H1 (cell line): ENCODE measurements at regions not wholly inside any gene's neighbourhood (a gene's known extent, or its start where the extent isn't known, plus 50 kb on each side); places are given as distances from the start of the nearest gene placed in this dataset.

Experiments
- EZH2 ChIP-seq: fragments of 200-600 bp; sonication (generic); IDR thresholded peaks from 2 replicates; pipeline ENCODE4 v1.7.1; 2012; ENCODE audit warnings: low read depth, mild to moderate bottlenecking, moderate library complexity, low read length, inconsistent platforms; ENCODE audit not compliant: severe bottlenecking
- POLR2AphosphoS5 ChIP-seq: IDR thresholded peaks from 2 replicates; pipeline ENCODE4 v1.6.1; 2011; ENCODE audit warnings: low read depth, low read length
- RAD21 ChIP-seq, 2 experiments: IDR thresholded peaks in 1 of 2; conservative IDR thresholded peaks in 1 of 2; 2 replicates each; pipeline ENCODE4 v1.6.1; 2011; ENCODE audit warnings: low read depth in 2 of 2, low read length in 2 of 2, improper control_type of control experiment in 1 of 2, inconsistent platforms in 1 of 2, mild to moderate bottlenecking in 1 of 2, moderate library complexity in 1 of 2
- SIX5 ChIP-seq: IDR thresholded peaks from 2 replicates; pipeline ENCODE4 v1.6.1; 2011; ENCODE audit warnings: mild to moderate bottlenecking, low read depth, low read length
- ZNF274 ChIP-seq: IDR thresholded peaks from 2 replicates; pipeline ENCODE4 v1.7.0; 2012; ENCODE audit warnings: low read length, borderline replicate concordance; ENCODE audit errors: extremely low read depth
- TF ChIP-seq, protein P1 (sequence below), 3 experiments: IDR thresholded peaks; 1 replicate in 2 of 3; 2 replicates in 1 of 3; pipeline versions ENCODE4 v1.5.1 to v1.6.1; 2011; ENCODE audit warnings: low read length in 3 of 3, mild to moderate bottlenecking in 3 of 3, inconsistent platforms in 2 of 3, low read depth in 1 of 3, moderate library complexity in 1 of 3; ENCODE audit not compliant: insufficient read depth in 1 of 3; ENCODE audit errors: control extremely low read depth in 1 of 3
- TF ChIP-seq, protein P2 (sequence below): IDR thresholded peaks from 2 replicates; pipeline ENCODE4 v1.6.1; 2011; ENCODE audit warnings: low read length, improper control_type of control experiment

DNA sequence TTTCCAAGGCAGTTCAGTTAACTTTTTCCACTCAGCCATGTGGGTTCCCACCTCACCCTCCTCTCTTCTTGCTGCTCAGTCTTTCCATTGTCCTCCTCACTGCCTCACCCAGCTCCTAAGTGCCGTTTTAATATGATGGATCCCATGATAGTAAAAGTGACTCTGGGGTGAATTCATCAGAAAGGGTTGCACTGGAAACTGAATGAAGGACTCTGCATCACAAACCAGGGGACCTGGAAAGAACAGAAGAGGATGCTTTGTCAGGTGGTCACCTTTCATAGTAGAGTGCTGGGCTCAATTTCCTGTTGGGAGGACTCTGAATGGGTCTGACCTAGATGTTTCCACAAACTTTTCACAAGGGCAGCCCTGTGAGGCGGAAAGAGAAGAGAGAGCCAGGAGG lies 67.8 kb upstream of the SLC8A3 start:
- TF ChIP-seq, protein P1, sequence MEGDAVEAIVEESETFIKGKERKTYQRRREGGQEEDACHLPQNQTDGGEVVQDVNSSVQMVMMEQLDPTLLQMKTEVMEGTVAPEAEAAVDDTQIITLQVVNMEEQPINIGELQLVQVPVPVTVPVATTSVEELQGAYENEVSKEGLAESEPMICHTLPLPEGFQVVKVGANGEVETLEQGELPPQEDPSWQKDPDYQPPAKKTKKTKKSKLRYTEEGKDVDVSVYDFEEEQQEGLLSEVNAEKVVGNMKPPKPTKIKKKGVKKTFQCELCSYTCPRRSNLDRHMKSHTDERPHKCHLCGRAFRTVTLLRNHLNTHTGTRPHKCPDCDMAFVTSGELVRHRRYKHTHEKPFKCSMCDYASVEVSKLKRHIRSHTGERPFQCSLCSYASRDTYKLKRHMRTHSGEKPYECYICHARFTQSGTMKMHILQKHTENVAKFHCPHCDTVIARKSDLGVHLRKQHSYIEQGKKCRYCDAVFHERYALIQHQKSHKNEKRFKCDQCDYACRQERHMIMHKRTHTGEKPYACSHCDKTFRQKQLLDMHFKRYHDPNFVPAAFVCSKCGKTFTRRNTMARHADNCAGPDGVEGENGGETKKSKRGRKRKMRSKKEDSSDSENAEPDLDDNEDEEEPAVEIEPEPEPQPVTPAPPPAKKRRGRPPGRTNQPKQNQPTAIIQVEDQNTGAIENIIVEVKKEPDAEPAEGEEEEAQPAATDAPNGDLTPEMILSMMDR (IDR thresholded peaks at IDR 0.05; ENCODE audit: control extremely low read depth in 1 of 3, insufficient read depth in 1 of 3, low read depth in 1 of 3, low read length in 3 of 3) = no peak
- no peak for TF ChIP-seq RAD21 (IDR thresholded peaks at IDR 0.05 in 1 of 2, conservative IDR thresholded peaks at IDR 0.05 in 1 of 2; ENCODE audit: low read depth in 2 of 2, low read length in 2 of 2)
- TF ChIP-seq POLR2AphosphoS5 = no peak
- no peak for TF ChIP-seq EZH2
- no peak for TF ChIP-seq SIX5
- TF ChIP-seq, protein P2, sequence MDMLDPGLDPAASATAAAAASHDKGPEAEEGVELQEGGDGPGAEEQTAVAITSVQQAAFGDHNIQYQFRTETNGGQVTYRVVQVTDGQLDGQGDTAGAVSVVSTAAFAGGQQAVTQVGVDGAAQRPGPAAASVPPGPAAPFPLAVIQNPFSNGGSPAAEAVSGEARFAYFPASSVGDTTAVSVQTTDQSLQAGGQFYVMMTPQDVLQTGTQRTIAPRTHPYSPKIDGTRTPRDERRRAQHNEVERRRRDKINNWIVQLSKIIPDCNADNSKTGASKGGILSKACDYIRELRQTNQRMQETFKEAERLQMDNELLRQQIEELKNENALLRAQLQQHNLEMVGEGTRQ = no peak
- TF ChIP-seq ZNF274 = no peak
